ENCODE measurements at regions not wholly inside any gene's neighbourhood (a gene's known extent, or its start where the extent isn't known, plus 50 kb on each side); places are given as distances from the start of the nearest gene placed in this dataset.
"Not testable (repeated sequence)": the region's sequence is repeated elsewhere in the genome, so short reads cannot be mapped to it uniquely, and the experiment has no call there.

GRCh38 chr19:30288911-30289310 lies 83.3 kb upstream of the ZNF536 start:
- no peak for DNase-seq (ENCODE audit: low read depth)
- no peak overlapping the region for H3K4me3 ChIP-seq (ENCODE audit: low read length)
- TF ChIP-seq CTCF (conservative IDR thresholded peaks at IDR 0.05; ENCODE audit: low read depth, low read length) = no peak

- H3K4me3 ChIP-seq (ENCODE audit: low read length) = no peak overlapping the region
Observed at GRCh38 chr19:30289336-30289735, 82.8 kb upstream of the ZNF536 start.

GRCh38 chr19:30290805-30291204 lies 81.4 kb upstream of the ZNF536 start:
- not testable (repeated sequence) for H3K4me3 ChIP-seq (ENCODE audit: low read length); DNase-seq (ENCODE audit: low read depth)

More at GRCh38 chr19:30289336-30289735, 82.8 kb upstream of the ZNF536 start:
- DNase-seq (ENCODE audit: low read depth) = no peak
- TF ChIP-seq CTCF (conservative IDR thresholded peaks at IDR 0.05; ENCODE audit: low read depth, low read length) = no peak

- no peak for TF ChIP-seq CTCF (conservative IDR thresholded peaks at IDR 0.05; ENCODE audit: low read depth, low read length)
- no peak for DNase-seq (ENCODE audit: low read depth)
- no peak overlapping the region for H3K4me3 ChIP-seq (ENCODE audit: low read length)
Observed at GRCh38 chr19:30293051-30293785, 79.0 kb upstream of the ZNF536 start.

- TF ChIP-seq CTCF (conservative IDR thresholded peaks at IDR 0.05; ENCODE audit: low read depth, low read length) = no peak
- DNase-seq (ENCODE audit: low read depth) = no peak
- H3K4me3 ChIP-seq (ENCODE audit: low read length) = no peak overlapping the region
Observed at GRCh38 chr19:30297969-30298368, 74.2 kb upstream of the ZNF536 start.

- no peak overlapping the region for H3K4me3 ChIP-seq (ENCODE audit: low read length)
- no peak for TF ChIP-seq CTCF (conservative IDR thresholded peaks at IDR 0.05; ENCODE audit: low read depth, low read length)
- DNase-seq (ENCODE audit: low read depth) = no peak
Observed at GRCh38 chr19:30303131-30303654, 69.0 kb upstream of the ZNF536 start.

GRCh38 chr19:30304540-30304939 lies 67.6 kb upstream of the ZNF536 start:
- no peak for DNase-seq (ENCODE audit: low read depth)
- H3K4me3 ChIP-seq (ENCODE audit: low read length) = no peak overlapping the region
- no peak for TF ChIP-seq CTCF (conservative IDR thresholded peaks at IDR 0.05; ENCODE audit: low read depth, low read length)

All from retinal pigment epithelial cell (primary cell).